GM13976 (cell line): ENCODE measurements at regions not wholly inside any gene's neighbourhood (a gene's known extent, or its start where the extent isn't known, plus 50 kb on each side); places are given as distances from the start of the nearest gene placed in this dataset.

Experiments
- DNase-seq: peaks from one replicate; pipeline ENCODE4 v3.0.0; 2012; ENCODE audit warnings: low spot score
- in situ Hi-C: fragments of 300-500 bp; cut with MboI; formaldehyde crosslinking; loops from one replicate; pipeline ENCODE4 v1.12.0; 2022; ENCODE audit warnings: low sequenced_read_pairs, mixed read lengths, inconsistent platforms; ENCODE audit not compliant: unreplicated experiment
- TF ChIP-seq, protein P1 (sequence below): IDR thresholded peaks from 2 replicates; pipeline ENCODE4 v1.5.1; 2012; ENCODE audit warnings: borderline replicate concordance, mild to moderate bottlenecking; ENCODE audit not compliant: insufficient read depth; ENCODE audit errors: extremely low read depth, missing control alignments, control extremely low read depth

DNA sequence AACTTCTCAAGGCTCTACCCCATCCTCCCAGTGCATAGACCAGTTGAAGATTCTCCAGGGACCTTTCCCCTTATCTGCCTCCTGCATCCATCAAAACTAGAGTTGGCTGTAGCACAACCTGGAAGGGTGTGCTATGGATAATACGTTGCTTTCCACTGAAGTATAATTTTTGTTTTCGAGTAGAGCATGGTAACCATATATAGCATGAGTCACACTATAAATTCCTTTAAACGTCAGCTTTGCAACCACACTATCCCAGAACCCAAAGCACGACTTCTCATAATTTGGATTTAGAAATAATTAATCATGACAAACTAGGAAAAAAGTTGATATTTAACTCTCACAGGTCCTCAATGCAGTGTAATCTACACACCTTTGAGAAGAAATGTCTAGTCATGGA lies 138.3 kb upstream of the NBEA start:
- in situ Hi-C loops: no loop called here
- no peak for DNase-seq
- TF ChIP-seq, protein P1, sequence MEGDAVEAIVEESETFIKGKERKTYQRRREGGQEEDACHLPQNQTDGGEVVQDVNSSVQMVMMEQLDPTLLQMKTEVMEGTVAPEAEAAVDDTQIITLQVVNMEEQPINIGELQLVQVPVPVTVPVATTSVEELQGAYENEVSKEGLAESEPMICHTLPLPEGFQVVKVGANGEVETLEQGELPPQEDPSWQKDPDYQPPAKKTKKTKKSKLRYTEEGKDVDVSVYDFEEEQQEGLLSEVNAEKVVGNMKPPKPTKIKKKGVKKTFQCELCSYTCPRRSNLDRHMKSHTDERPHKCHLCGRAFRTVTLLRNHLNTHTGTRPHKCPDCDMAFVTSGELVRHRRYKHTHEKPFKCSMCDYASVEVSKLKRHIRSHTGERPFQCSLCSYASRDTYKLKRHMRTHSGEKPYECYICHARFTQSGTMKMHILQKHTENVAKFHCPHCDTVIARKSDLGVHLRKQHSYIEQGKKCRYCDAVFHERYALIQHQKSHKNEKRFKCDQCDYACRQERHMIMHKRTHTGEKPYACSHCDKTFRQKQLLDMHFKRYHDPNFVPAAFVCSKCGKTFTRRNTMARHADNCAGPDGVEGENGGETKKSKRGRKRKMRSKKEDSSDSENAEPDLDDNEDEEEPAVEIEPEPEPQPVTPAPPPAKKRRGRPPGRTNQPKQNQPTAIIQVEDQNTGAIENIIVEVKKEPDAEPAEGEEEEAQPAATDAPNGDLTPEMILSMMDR: no peak

DNA sequence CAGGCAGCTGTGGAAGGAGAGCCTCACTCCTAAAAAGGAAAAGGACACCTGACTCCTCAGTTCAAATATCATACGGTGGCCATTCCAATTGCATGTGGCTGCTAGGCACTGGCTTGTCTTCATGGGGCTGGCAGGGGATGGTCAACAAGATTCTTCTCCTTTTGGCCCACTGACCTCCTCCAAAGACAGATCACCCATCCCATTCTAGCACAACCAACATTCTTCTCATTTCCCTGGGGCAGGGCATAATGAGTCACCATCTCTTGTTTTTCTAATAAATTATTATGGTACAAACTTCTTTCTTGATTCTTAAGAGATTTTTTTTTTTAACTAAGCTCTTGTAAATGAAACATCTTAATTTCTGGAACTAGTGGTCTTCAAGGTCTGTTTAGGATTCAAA lies 136.7 kb upstream of the NBEA start:
- in situ Hi-C loops: no loop called here
- TF ChIP-seq, protein P1: no peak
- no peak for DNase-seq

GRCh38 chr13:34808649-34809048 lies 133.4 kb upstream of the NBEA start:
- no peak for DNase-seq
- in situ Hi-C loops: no loop called here
- TF ChIP-seq, protein P1: no peak

GRCh38 chr13:34810996-34811395 lies 131.1 kb upstream of the NBEA start:
- in situ Hi-C loops: no loop called here
- no peak for DNase-seq

DNA sequence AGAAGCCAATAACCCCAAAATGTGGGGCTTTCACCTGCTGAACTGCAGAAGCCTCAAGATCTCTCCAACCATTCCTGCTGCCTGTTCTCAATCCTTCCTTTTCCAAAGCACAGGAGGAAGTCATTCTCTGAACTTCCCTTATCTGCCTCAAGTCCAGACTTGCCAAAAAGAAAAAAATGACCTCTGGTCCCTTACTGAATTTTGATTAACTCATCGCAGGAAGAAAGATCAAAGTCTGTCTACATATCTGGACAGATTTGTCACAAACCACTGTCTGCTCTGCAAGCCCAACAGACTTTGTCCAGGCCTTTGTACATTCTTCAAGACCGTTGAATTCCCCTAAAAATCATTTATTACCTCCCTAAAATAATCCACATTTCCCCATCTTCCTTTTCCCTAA lies 126.5 kb upstream of the NBEA start:
- in situ Hi-C loops: no loop called here
- no peak for DNase-seq
- TF ChIP-seq, protein P1: no peak

More at GRCh38 chr13:34810996-34811395, 131.1 kb upstream of the NBEA start:
- TF ChIP-seq, protein P1: no peak

GRCh38 chr13:34816245-34816884 lies 125.7 kb upstream of the NBEA start:
- TF ChIP-seq, protein P1: no peak
- DNase-seq: no peak
- in situ Hi-C loops: no loop called here
